Mammary epithelial cell (primary cell): ENCODE measurements at regions not wholly inside any gene's neighbourhood (a gene's known extent, or its start where the extent isn't known, plus 50 kb on each side); places are given as distances from the start of the nearest gene placed in this dataset.

Source experiments
- CTCF ChIP-seq, 2 donors: IDR thresholded peaks in 1 of 2; conservative IDR thresholded peaks in 1 of 2; 2 replicates each; pipeline ENCODE4 v1.5.1; 2011 to 2012; ENCODE audit warnings: inconsistent platforms in 2 of 2, low read length in 2 of 2, mild to moderate bottlenecking in 2 of 2, control low read depth in 1 of 2, low read depth in 1 of 2; ENCODE audit not compliant: insufficient read depth in 1 of 2; ENCODE audit errors: extremely low read depth in 1 of 2
- EZH2 ChIP-seq: IDR thresholded peaks from 2 replicates; pipeline ENCODE4 v1.6.1; 2012; ENCODE audit warnings: low read length, inconsistent platforms, borderline replicate concordance

GRCh38 chr11:109306322-109306721 is 115.7 kb upstream of the C11orf87 start:
- TF ChIP-seq CTCF (conservative IDR thresholded peaks at IDR 0.05 in 1 of 2, IDR thresholded peaks at IDR 0.05 in 1 of 2; ENCODE audit: extremely low read depth in 1 of 2, insufficient read depth in 1 of 2, low read depth in 1 of 2, low read length in 2 of 2) (no peak), EZH2 (no peak)
